DND-41 (cell line): ENCODE measurements at regions not wholly inside any gene's neighbourhood (a gene's known extent, or its start where the extent isn't known, plus 50 kb on each side); places are given as distances from the start of the nearest gene placed in this dataset.

Experiments
- EZH2 ChIP-seq: IDR thresholded peaks from 3 replicates; pipeline ENCODE4 v1.6.1; 2012; ENCODE audit warnings: borderline replicate concordance, low read depth, mild to moderate bottlenecking, moderate library complexity, low read length, inconsistent platforms; ENCODE audit not compliant: severe bottlenecking
- TF ChIP-seq, protein P1 (sequence below): IDR thresholded peaks from 2 replicates; pipeline ENCODE4 v1.5.1; 2012; ENCODE audit warnings: borderline replicate concordance, low read length, moderate library complexity, mild to moderate bottlenecking; ENCODE audit not compliant: poor library complexity, severe bottlenecking; ENCODE audit errors: extremely low read depth

DNA sequence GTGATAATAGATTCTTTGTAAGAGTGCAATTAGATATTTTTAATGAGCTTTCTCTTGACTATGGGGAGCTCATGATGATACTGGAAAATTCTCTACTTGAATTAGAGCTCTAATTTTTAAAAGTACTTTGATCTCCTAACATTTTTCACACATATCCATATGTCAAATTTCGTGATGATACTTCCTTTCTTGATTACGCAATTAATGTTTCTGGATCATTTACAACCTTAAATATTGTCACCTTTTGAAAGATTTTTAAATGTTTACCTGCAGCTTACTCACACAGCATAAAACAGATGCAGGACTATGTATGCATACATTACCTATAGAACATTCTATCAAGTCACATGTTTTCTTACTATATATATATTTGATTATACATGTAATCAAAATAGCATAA lies 598.5 kb upstream of the DSEL start:
- no peak for TF ChIP-seq EZH2
- TF ChIP-seq, protein P1, sequence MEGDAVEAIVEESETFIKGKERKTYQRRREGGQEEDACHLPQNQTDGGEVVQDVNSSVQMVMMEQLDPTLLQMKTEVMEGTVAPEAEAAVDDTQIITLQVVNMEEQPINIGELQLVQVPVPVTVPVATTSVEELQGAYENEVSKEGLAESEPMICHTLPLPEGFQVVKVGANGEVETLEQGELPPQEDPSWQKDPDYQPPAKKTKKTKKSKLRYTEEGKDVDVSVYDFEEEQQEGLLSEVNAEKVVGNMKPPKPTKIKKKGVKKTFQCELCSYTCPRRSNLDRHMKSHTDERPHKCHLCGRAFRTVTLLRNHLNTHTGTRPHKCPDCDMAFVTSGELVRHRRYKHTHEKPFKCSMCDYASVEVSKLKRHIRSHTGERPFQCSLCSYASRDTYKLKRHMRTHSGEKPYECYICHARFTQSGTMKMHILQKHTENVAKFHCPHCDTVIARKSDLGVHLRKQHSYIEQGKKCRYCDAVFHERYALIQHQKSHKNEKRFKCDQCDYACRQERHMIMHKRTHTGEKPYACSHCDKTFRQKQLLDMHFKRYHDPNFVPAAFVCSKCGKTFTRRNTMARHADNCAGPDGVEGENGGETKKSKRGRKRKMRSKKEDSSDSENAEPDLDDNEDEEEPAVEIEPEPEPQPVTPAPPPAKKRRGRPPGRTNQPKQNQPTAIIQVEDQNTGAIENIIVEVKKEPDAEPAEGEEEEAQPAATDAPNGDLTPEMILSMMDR = no peak
